Fibroblast of pulmonary artery (primary cell): ENCODE measurements at regions not wholly inside any gene's neighbourhood (a gene's known extent, or its start where the extent isn't known, plus 50 kb on each side); places are given as distances from the start of the nearest gene placed in this dataset.

ENCODE experiments used
- DNase-seq: peaks from one replicate; pipeline ENCODE4 v3.0.0-alpha.2; 2010; ENCODE audit warnings: low read depth
- H3K4me3 ChIP-seq: replicated peaks from 2 replicates; pipeline ENCODE4 v1.5.1; 2011; ENCODE audit warnings: low read depth, mild to moderate bottlenecking, control low read depth, low read length, moderate library complexity
- CTCF ChIP-seq: IDR thresholded peaks from 2 replicates; pipeline ENCODE4 v1.5.1; 2011; ENCODE audit warnings: mild to moderate bottlenecking, control low read depth, low read length, inconsistent platforms; ENCODE audit errors: missing control alignments

GRCh38 chrX:39049975-39050374, 248.7 kb downstream of the MID1IP1 start:
- H3K4me3 ChIP-seq, result no peak overlapping the region
- no peak for DNase-seq
- TF ChIP-seq CTCF, result no peak

GRCh38 chrX:39050427-39050826, 249.2 kb downstream of the MID1IP1 start:
- no peak for DNase-seq
- TF ChIP-seq CTCF, result no peak
- H3K4me3 ChIP-seq, result no peak overlapping the region

GRCh38 chrX:39052751-39053150, 251.5 kb downstream of the MID1IP1 start:
- H3K4me3 ChIP-seq, result no peak overlapping the region
- TF ChIP-seq CTCF, result no peak
- DNase-seq, result no peak

- no peak overlapping the region for H3K4me3 ChIP-seq
- no peak for DNase-seq
- TF ChIP-seq CTCF, result no peak
These were observed 257.5 kb downstream of the MID1IP1 start for GRCh38 chrX:39058724-39059123.

GRCh38 chrX:39059866-39060265, 258.6 kb downstream of the MID1IP1 start:
- DNase-seq, result no peak
- no peak for TF ChIP-seq CTCF
- H3K4me3 ChIP-seq, result no peak overlapping the region

- no peak for TF ChIP-seq CTCF
- no peak overlapping the region for H3K4me3 ChIP-seq
- DNase-seq, result peak; percentile 5
These were observed 261.8 kb downstream of the MID1IP1 start for GRCh38 chrX:39063037-39063436.

GRCh38 chrX:39063702-39064101, 262.4 kb downstream of the MID1IP1 start:
- TF ChIP-seq CTCF, result no peak
- H3K4me3 ChIP-seq, result no peak overlapping the region
- no peak for DNase-seq
